ENCODE measurements at regions not wholly inside any gene's neighbourhood (a gene's known extent, or its start where the extent isn't known, plus 50 kb on each side); places are given as distances from the start of the nearest gene placed in this dataset.

DNA sequence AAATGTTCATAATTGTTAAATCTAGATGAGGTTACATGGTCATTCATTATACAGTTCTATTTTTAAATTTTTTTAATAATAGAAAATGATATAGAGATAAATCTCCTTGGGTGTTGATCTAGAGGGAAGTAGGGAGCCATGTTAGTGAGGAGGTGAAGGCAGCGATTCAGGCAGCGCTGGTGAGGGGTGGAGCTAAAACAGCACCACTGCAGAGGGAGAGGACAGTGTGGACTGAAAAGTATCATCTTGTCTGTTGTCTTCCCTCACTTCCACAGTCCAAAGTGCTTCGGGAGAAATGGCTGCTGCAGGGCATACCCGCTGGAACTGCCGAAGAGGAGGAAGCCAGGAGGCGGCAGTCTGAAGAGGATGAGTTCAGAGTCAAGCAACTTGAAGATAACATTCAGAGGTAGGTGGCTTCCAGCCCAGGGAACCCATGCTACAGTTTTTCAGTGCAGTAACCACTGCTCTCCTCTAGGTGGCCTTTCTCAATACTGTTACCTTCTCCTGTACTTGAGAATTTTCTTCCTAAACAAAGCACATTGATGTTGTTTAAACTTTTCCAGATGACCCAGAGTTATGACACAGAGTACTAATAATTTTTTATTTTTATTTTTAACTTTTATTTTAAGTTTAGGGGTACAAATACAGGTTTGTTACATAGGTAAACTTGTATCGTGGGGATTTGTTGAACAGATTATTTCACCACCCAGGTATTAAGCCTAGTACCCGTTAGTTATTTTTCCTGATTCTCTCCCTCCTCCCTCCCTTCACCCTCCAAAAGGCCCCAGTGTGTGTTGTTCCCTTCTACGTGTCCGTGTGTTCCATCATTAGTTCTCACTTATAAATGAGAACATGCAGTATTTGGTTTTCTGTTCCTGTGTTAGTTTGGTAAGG is 100.5 kb downstream of the PALM2AKAP2 start:
- TF ChIP-seq, protein P1, sequence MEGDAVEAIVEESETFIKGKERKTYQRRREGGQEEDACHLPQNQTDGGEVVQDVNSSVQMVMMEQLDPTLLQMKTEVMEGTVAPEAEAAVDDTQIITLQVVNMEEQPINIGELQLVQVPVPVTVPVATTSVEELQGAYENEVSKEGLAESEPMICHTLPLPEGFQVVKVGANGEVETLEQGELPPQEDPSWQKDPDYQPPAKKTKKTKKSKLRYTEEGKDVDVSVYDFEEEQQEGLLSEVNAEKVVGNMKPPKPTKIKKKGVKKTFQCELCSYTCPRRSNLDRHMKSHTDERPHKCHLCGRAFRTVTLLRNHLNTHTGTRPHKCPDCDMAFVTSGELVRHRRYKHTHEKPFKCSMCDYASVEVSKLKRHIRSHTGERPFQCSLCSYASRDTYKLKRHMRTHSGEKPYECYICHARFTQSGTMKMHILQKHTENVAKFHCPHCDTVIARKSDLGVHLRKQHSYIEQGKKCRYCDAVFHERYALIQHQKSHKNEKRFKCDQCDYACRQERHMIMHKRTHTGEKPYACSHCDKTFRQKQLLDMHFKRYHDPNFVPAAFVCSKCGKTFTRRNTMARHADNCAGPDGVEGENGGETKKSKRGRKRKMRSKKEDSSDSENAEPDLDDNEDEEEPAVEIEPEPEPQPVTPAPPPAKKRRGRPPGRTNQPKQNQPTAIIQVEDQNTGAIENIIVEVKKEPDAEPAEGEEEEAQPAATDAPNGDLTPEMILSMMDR (IDR thresholded peaks at IDR 0.05; ENCODE audit: low read length): peak; percentile 61
- TF ChIP-seq EZH2 (IDR thresholded peaks at IDR 0.05; ENCODE audit: borderline replicate concordance, low read length): no peak
